ENCODE measurements at regions not wholly inside any gene's neighbourhood (a gene's known extent, or its start where the extent isn't known, plus 50 kb on each side); places are given as distances from the start of the nearest gene placed in this dataset.

GRCh38 chr2:145626301-145626700 is 1106.4 kb upstream of the ZEB2 start:
- DNase-seq: no peak

- no peak for DNase-seq
Measured at GRCh38 chr2:145625111-145625510, 1105.2 kb upstream of the ZEB2 start.

- DNase-seq: no peak
Measured at GRCh38 chr2:145623136-145623535, 1103.2 kb upstream of the ZEB2 start.

GRCh38 chr2:145622285-145622684 is 1102.4 kb upstream of the ZEB2 start:
- DNase-seq: no peak

GRCh38 chr2:145617906-145618305 is 1098.0 kb upstream of the ZEB2 start:
- no peak for DNase-seq

- no peak for DNase-seq
Measured at GRCh38 chr2:145617420-145617819, 1097.5 kb upstream of the ZEB2 start.

- no peak for DNase-seq
Measured at GRCh38 chr2:145615626-145616025, 1095.7 kb upstream of the ZEB2 start.

GRCh38 chr2:145609951-145610350 is 1090.0 kb upstream of the ZEB2 start:
- no peak for DNase-seq

GRCh38 chr2:145601361-145601925 is 1081.5 kb upstream of the ZEB2 start:
- DNase-seq: no peak

GRCh38 chr2:145600811-145601210 is 1080.9 kb upstream of the ZEB2 start:
- DNase-seq: no peak

GRCh38 chr2:145599756-145600155 is 1079.8 kb upstream of the ZEB2 start:
- DNase-seq: no peak

- no peak for DNase-seq
Measured at GRCh38 chr2:145598434-145598833, 1078.5 kb upstream of the ZEB2 start.

GRCh38 chr2:145597809-145598208 is 1077.9 kb upstream of the ZEB2 start:
- no peak for DNase-seq

GRCh38 chr2:145597006-145597405 is 1077.1 kb upstream of the ZEB2 start:
- DNase-seq: no peak

- no peak for DNase-seq
Measured at GRCh38 chr2:145596416-145596815, 1076.5 kb upstream of the ZEB2 start.

- no peak for DNase-seq
Measured at GRCh38 chr2:145595296-145595695, 1075.4 kb upstream of the ZEB2 start.

- no peak for DNase-seq
Measured at GRCh38 chr2:145593991-145594614, 1074.2 kb upstream of the ZEB2 start.

- no peak for DNase-seq
Measured at GRCh38 chr2:145593280-145593679, 1073.4 kb upstream of the ZEB2 start.

GRCh38 chr2:145592361-145592760 is 1072.4 kb upstream of the ZEB2 start:
- no peak for DNase-seq

GRCh38 chr2:145591109-145591809 is 1071.3 kb upstream of the ZEB2 start:
- DNase-seq: no peak

- DNase-seq: no peak
Measured at GRCh38 chr2:145587922-145588321, 1068.0 kb upstream of the ZEB2 start.

- no peak for DNase-seq
Measured at GRCh38 chr2:145584353-145584752, 1064.4 kb upstream of the ZEB2 start.

- DNase-seq: no peak
Measured at GRCh38 chr2:145573608-145574007, 1053.7 kb upstream of the ZEB2 start.

GRCh38 chr2:145572238-145572637 is 1052.3 kb upstream of the ZEB2 start:
- DNase-seq: no peak

GRCh38 chr2:145569108-145569507 is 1049.2 kb upstream of the ZEB2 start:
- DNase-seq: no peak
